Tibial nerve (tissue), 3 donors: ENCODE measurements at regions not wholly inside any gene's neighbourhood (a gene's known extent, or its start where the extent isn't known, plus 50 kb on each side); places are given as distances from the start of the nearest gene placed in this dataset.

Source experiments
- CTCF ChIP-seq, 5 experiments: fragments of 200-600 bp in 3 of 5; fragments of 450-650 bp in 2 of 5; sonication (generic) in 3 of 5; IDR thresholded peaks; one replicate each; pipeline ENCODE4 v1.5.1; 2016 to 2019; ENCODE audit warnings: antibody characterized with exemption in 5 of 5, mild to moderate bottlenecking in 3 of 5, moderate library complexity in 2 of 5
- POLR2A ChIP-seq, 2 donors: fragments of 450-650 bp; IDR thresholded peaks; one replicate each; pipeline ENCODE4 v1.6.1; 2017; ENCODE audit warnings: antibody characterized with exemption in 2 of 2, mild to moderate bottlenecking in 2 of 2, moderate library complexity in 2 of 2

- TF ChIP-seq CTCF (IDR thresholded peaks at IDR 0.05) (no peak), POLR2A (IDR thresholded peaks at IDR 0.05) (no peak)
These were observed 1695.1 kb upstream of the CDH6 start for GRCh38 chr5:29498412-29498811.
